Nephron (organoid): ENCODE measurements at regions not wholly inside any gene's neighbourhood (a gene's known extent, or its start where the extent isn't known, plus 50 kb on each side); places are given as distances from the start of the nearest gene placed in this dataset.

Experiments
- H3K27ac Mint-ChIP-seq, 3 experiments: 2 replicates each; pipeline ENCODE4 v1.8.0; 2020; ENCODE audit warnings: mixed read lengths in 3 of 3, mild to moderate bottlenecking in 2 of 3, moderate library complexity in 1 of 3
- H3K27me3 Mint-ChIP-seq: 2 replicates; pipeline ENCODE4 v1.8.0; 2021; ENCODE audit warnings: low read depth, mild to moderate bottlenecking, moderate library complexity, mixed read lengths
- H3K36me3 Mint-ChIP-seq: 2 replicates; pipeline ENCODE4 v1.8.0; 2020; ENCODE audit warnings: low read depth, mixed read lengths
- H3K4me1 Mint-ChIP-seq: 2 replicates; pipeline ENCODE4 v1.8.0; 2020; ENCODE audit warnings: mixed read lengths
- H3K4me3 Mint-ChIP-seq, 3 experiments: 2 replicates each; pipeline ENCODE4 v1.8.0; 2020; ENCODE audit warnings: mild to moderate bottlenecking in 3 of 3, mixed read lengths in 3 of 3, moderate library complexity in 2 of 3
- H3K9me3 Mint-ChIP-seq: 2 replicates; pipeline ENCODE4 v1.8.0; 2020; ENCODE audit warnings: mixed read lengths
- CTCF ChIP-seq, 3 experiments: fragments of 200-600 bp; sonication (generic); IDR thresholded peaks; one replicate each; pipeline ENCODE4 v1.5.0; 2021; ENCODE audit warnings: antibody characterized with exemption in 3 of 3; ENCODE audit not compliant: unreplicated experiment in 3 of 3

GRCh38 chr3:180325958-180326357 lies 276.0 kb upstream of the TTC14 start:
- no peak for TF ChIP-seq CTCF (IDR thresholded peaks at IDR 0.05; ENCODE audit: unreplicated experiment in 3 of 3)
- Mint-ChIP-seq H3K4me1 (no peaks in the 10 kb centered on the region), H3K9me3 (no peaks in the 10 kb centered on the region), H3K36me3 (no peaks in the 10 kb centered on the region), H3K27me3 (peaks cover 3% of the 10 kb centered on the region), H3K4me3 (no peak overlapping the region), H3K27ac (no peak overlapping the region)

DNA sequence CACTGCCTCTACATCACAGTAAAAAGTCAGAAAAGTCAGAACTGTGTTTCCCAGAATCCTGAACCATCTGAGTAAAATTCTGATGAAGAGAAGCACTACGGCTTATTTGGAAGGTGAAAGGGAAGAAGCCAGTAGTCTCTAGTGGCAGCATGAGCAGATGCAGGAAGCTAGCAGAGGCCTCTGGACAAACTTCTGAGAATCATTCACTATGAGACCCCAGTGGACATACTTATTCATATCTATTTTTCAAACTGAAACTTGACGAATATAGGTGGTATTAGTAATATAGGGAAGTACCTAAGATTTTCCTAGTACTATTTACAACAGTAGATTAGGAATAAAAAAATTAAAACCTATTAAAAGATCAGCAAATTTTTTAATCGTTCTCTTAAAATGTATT lies 272.8 kb upstream of the TTC14 start:
- no peaks in the 10 kb centered on the region for H3K4me1 Mint-ChIP-seq
- H3K9me3 Mint-ChIP-seq, result peaks cover 2% of the 10 kb centered on the region
- no peak overlapping the region for H3K4me3 Mint-ChIP-seq
- no peaks in the 10 kb centered on the region for H3K36me3 Mint-ChIP-seq
- no peaks in the 10 kb centered on the region for H3K27me3 Mint-ChIP-seq
- H3K27ac Mint-ChIP-seq, result no peak overlapping the region
- no peak for TF ChIP-seq CTCF (IDR thresholded peaks at IDR 0.05; ENCODE audit: unreplicated experiment in 3 of 3)

- Mint-ChIP-seq H3K27me3 (no peaks in the 10 kb centered on the region), H3K27ac (no peak overlapping the region), H3K4me3 (no peak overlapping the region), H3K9me3 (peaks cover 2% of the 10 kb centered on the region), H3K36me3 (no peaks in the 10 kb centered on the region), H3K4me1 (no peaks in the 10 kb centered on the region)
- no peak for TF ChIP-seq CTCF (IDR thresholded peaks at IDR 0.05; ENCODE audit: unreplicated experiment in 3 of 3)
Measured at GRCh38 chr3:180329847-180330246, 272.1 kb upstream of the TTC14 start.

DNA sequence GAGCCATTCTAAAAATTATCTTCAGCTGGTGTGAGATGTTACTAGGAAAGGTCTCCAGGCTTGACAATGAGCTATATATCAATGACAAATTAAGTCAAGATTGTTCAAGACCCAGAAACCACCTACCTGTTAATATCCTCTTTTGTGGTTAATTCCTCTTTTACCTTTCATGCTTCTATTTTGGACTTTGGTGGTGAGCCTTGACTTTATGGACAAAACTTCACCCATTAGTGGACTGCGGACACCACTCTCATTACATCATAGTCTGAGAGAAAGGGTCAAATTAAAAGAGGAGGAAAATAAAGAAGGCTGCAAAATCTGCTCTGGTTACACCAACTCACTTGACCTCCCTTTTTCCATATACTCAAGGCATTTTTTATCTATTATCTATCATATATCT lies 271.5 kb upstream of the TTC14 start:
- Mint-ChIP-seq H3K27ac (no peak overlapping the region), H3K36me3 (no peaks in the 10 kb centered on the region), H3K4me1 (no peaks in the 10 kb centered on the region), H3K4me3 (no peak overlapping the region), H3K9me3 (peaks cover 2% of the 10 kb centered on the region), H3K27me3 (no peaks in the 10 kb centered on the region)
- no peak for TF ChIP-seq CTCF (IDR thresholded peaks at IDR 0.05; ENCODE audit: unreplicated experiment in 3 of 3)

DNA sequence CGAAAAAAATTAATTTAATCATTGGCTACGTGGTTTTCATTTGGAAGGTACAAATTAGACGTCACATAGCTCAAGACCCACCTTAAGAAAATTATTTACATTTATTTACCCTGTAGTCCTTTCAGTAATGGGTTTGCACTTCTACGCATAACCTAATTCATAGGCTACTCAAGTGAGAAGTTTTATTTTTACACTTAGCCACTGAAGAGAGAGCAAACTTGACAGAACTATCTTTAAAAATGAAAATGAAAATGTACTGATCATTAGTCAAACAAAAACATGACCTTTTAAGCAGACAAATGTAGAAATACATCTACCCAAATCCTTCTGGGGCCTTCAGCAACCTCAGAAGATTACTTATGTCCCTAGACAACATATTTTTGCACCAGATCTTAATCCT lies 269.4 kb upstream of the TTC14 start:
- Mint-ChIP-seq H3K4me3 (no peak overlapping the region), H3K36me3 (no peaks in the 10 kb centered on the region), H3K4me1 (no peaks in the 10 kb centered on the region), H3K27ac (no peak overlapping the region), H3K9me3 (peaks cover 2% of the 10 kb centered on the region), H3K27me3 (no peaks in the 10 kb centered on the region)
- TF ChIP-seq CTCF (IDR thresholded peaks at IDR 0.05; ENCODE audit: unreplicated experiment in 3 of 3), result no peak

DNA sequence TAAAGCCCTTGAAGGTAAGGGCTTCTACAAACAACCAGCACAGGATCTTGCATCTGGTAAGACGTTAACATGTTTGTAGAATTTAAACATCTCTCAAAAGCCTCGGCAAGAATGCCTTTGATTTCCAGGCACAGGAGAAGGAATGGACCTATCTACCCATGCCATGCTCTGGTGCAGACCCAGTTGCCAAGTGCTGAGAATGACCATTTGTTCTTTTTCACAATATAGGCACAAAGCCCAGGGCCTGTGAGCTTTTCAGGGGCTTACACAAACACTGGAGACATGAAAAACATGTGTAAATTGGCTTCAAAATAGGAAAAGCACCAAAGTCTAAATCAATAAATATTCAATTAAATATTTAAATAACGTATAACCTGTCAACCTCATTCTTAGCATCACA lies 266.9 kb upstream of the TTC14 start:
- no peak overlapping the region for H3K27ac Mint-ChIP-seq
- peaks cover 2% of the 10 kb centered on the region for H3K9me3 Mint-ChIP-seq
- no peaks in the 10 kb centered on the region for H3K4me1 Mint-ChIP-seq
- H3K4me3 Mint-ChIP-seq, result no peak overlapping the region
- H3K27me3 Mint-ChIP-seq, result no peaks in the 10 kb centered on the region
- H3K36me3 Mint-ChIP-seq, result no peaks in the 10 kb centered on the region
- no peak for TF ChIP-seq CTCF (IDR thresholded peaks at IDR 0.05; ENCODE audit: unreplicated experiment in 3 of 3)
